ENCODE measurements at regions not wholly inside any gene's neighbourhood (a gene's known extent, or its start where the extent isn't known, plus 50 kb on each side); places are given as distances from the start of the nearest gene placed in this dataset.

DNA sequence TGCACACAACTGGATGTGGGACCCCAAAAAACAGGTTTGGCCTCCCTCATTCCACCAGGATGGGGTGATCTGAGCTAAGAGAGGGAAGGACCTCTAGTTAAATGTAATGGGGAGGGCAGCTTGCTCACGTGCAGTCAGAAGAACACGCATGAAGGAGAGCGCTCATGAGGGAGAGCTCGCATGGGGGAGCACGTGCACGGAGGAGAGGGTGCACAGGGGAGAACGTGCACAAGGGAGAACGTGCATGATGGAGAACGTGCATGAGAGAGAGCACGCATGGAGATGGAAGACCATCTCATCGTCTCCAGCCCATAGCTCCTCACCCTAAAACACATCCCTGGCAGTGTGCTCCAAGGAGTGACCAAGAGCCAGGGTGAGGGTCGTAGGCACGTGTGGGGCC is 141.2 kb downstream of the RBFOX3 start:
- DNase-seq: no peak

DNA sequence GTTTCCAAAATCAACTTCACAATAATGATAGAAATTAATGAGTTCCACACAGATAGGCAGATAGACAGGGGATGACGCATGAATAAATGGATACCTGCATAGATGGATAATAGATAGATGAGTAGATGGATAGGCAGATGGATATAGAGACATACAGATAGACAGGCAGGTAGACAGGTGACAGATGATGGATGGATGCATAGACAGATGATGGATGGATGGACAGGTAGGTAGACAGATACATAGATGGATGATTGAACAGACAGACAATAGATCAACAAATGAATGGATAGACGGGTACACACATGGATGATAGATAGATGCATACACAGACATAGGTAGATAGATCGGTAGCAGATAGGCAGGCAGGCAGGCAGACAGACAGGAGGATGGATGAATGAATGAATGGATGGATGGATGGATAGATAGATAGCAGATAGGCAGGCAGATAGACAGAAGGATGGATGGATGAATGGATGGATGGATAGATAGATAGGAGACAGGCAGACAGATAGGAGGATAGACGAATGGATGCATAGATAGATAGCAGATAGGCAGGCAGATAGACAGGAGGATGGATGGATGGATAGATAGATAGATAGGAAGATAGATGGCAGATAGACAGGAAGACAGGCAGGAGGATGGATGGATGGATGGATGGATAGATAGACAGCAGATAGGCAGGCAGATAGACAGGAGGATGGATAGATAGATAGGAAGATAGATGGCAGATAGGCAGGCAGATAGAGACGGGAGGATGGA is 142.5 kb downstream of the RBFOX3 start:
- DNase-seq: no peak

DNA sequence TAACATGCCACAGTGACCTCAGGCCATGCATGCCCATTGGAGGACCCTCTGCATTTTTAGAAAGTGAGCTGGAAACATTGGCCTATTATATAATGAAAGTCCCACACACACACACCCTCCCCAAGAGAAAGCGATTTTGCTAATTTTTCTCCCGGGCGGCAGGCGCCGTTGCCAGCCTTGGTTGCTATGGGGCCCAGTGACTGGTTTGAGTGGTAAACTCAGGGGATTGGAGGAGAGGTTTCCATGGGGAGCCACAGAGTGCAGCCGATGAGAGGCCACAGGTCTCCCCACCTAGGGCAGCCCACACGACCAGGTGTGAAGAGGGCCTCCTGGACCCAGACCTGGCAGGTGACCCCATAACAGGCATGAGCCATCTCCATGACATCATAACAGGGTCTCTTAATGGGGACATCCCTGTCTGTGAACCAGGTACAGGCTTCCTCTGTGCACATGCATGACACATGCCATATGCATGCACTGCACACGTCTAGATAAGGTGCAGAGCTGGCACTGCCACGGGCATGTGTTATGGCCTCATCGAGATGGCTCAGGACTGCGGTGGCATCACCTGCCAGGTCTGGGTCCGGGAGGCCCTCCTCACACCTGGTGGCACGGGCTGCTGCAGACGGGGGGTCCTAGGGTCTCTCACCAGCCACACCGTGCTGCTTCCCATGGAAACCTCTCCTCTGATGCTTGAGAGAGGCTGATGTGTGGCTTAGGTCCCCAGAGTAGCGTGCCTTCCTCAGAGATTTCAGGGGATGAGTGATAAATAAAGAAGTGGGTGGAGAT is 144.1 kb downstream of the RBFOX3 start:
- DNase-seq: no peak

DNA sequence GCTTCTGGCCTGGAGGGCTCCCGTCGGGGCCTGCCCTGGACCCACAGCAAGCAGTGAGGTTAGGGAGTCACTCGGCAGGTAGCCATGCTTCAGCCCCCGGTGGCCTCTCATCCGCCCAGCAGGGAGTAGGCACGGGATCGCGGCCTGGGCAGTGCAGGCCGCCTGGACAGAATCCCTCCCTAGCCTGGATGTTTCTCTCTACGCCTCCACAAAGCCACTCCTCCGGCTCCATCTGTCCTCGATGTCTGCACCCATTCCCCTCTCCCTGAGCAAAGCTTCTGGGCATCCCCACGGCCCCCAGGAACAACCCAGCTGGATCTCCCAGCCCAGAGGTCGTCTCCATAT is 145.2 kb downstream of the RBFOX3 start:
- DNase-seq: no peak

DNA sequence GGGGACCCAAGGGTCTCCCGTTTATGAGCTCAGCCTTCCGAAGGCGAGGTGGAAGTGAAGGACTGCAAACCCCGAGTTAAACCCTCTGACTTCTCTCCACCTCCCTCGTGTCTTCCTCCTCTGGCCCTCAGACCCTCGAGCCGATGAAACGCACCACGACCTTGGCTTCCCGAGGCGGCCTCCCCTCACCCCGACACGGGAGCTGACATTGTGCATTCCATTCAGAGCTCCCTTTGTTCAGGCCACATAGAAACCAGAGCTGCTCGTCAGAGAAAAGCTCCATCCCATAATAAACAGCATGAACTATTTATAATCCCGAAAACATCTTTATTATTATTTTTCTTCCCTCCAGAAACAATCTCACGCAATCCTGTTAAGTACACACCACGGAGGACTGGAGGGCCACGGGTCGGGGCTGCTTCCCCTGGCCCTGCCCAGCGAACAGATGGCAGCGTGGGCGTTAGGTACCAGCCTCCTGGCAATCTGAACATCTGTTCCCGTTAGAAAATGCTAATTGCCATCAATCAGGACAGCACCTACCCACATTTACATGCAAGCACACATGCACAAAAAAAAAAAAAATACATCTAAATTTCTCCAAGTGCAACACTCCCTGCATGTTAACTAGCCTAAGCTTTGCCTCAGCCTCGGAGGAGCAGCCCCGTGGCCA is 145.7 kb downstream of the RBFOX3 start:
- no peak for DNase-seq

DNA sequence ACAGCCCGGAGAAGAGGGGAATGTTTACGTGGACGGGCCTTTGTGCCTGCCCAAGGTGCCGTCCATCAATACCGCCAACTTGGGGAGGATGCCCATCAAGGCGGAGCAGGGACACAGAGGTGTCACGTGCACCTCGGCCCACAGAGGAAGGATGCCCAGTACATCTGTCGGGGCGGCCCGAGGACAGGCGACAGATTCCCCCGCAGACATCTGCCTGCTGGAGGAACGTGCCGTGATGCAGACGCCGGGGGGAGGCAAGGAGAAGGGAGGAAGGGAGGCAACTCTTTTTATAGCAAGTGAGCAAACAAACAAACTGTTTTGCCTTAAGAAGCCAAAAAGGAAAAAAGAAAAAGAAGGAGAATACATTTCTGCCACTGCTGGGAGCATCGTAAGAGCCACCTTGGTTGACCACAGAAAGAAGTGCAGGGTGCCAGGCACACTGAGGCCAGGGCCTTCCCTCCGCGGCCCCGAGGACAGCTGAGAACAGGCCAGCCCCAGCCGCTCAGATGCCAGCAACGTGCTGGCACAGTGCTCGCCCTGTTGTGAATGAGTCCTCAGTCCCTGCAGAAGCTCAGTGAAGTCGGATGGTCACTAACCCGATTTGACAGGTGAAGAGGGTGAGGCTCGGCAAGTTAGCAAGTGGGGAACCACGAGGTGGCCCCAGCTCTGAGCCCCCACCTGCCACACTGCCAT is 146.4 kb downstream of the RBFOX3 start:
- DNase-seq: no peak

DNA sequence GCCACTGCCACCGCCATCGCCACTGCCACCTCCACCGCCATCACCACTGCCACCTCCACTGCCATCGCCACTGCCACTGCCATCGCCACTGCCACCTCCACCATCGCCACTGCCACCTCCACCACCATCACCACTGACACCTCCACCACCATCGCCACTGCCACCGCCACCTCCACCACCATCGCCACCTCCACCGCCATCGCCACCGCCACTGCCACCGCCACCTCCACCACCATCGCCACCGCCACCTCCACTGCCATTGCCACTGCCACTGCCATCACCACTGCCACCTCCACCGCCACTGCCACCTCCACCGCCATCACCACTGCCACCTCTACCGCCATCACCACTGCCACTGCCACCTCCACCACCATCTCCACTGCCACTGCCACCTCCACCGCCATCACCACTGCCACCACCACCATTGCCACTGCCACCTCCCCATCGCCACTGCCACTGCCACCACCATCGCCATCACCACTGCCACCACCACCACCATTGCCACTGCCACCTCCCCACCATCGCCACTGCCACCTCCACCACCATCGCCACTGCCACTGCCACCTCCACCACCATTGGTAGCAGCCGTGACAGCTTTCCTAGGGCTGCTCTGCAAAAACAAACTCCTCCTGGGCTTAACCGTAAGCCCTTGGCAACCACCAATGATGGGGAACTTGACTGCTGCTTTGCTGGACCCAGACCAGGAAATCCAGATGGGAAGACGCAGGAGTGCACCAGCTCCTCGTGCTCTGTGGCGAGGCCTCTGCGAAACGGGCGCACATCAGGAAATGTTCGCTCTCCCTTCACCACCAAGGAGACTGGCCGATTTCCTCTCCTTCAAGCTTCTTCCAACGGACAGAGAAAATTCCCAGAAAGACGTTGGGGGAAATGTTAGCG is 147.2 kb downstream of the RBFOX3 start:
- DNase-seq: no peak

DNA sequence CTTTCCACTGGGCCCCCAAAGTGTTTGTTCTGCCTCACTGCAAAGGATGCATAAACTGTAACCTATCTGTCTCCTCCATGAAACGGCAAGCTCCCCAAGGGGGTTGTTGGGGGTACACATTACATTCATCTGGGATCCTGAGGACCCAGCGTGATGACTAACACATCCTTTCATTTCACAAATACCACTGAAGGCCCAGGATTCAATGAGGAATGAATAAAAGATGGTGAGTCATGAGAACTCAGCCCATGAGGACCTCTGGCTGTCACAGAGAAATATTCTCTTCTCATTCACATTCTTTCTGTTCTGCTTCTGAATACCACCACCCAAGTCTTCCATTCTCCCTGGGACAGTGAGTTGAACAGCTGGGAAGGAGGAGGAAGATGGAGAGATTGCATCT is 149.8 kb downstream of the RBFOX3 start:
- DNase-seq: no peak

DNA sequence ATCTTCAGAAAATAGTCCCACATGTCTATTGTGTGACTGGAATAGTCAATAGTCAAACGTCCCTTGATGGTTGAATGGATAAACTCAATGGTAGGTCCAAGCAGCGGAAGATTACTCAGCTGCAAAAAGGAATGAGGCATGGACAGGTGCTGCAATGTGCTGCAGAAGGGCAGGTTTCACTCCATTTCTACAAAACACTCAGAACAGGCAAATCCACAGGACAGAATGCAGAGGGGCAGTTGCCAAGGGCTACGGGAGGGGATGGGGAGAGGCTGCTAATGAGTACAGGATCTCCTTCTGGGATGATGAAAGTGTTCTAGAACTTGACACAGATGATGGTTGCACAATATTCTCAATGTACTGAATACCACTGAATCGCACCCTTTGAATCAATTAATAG is 151.0 kb downstream of the RBFOX3 start:
- DNase-seq: no peak

DNA sequence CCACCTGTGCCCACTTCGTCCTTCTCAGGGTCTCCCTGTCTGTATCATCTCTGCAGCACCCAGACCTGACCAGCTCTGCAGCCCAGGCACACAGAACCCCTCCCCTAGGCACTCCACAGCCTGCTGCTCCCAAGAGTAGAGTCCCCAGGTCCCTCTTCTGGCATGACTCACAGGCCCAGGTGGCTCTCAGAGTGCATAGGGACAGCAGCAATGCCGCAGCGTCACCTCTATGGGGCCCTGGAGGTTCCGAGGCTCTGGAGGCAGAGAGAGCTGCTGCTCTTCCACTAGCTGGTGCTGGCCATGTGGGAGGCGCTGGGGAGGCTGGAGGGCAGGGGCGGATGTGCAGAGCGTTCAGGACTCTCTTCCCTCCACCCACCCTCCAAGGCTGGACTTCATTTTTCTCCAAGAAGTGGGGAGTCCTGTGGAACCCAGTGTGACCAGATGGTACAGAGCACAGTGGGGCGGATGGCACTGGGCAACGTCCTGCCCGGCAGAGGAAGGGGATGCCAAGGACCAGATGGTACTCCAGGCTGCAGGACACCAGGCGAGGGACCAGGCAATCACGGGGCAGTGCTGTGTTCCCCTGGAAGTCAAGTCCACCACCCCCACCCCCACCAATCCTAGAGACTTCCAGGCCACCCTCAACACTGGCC is 151.7 kb downstream of the RBFOX3 start:
- DNase-seq: no peak

DNA sequence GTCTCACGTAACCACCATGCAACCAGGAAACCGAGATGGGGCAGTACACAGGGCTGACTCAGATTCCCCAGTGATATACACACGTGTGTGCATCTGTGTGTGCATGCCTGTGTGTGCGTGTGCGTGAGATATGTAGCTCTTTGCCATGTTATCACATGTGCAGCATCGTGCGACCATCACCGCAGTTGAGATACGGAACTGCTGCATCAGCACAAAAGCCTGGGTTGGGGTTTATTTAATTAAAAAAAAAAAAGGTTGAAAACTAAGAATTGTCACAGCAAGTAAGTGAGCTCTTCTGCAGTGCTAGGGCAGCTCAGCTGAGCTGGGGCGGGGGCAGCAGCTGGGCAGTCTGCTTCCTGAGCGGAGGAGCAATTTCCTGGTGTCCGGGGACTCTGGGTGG is 152.5 kb downstream of the RBFOX3 start:
- DNase-seq: no peak

DNA sequence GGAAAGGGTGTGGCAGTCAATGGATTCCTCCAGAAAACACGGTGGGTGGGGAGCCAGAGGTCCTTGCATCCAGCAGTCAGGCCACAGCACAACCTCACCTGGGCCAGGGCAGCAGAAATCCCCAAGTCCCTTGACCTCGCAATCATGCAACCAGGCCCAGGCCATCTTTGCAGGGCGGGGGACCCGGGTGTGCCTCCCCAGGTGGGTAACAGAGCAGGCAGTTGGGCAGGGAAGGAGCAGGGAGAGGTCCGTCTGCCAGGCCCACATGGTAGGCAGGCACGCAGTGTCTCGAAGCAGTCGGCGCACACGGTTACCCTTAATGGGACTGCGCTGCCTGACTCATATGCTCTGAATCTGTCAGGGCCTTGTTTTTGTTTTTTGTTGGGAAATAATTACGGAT is 153.0 kb downstream of the RBFOX3 start:
- no peak for DNase-seq

DNA sequence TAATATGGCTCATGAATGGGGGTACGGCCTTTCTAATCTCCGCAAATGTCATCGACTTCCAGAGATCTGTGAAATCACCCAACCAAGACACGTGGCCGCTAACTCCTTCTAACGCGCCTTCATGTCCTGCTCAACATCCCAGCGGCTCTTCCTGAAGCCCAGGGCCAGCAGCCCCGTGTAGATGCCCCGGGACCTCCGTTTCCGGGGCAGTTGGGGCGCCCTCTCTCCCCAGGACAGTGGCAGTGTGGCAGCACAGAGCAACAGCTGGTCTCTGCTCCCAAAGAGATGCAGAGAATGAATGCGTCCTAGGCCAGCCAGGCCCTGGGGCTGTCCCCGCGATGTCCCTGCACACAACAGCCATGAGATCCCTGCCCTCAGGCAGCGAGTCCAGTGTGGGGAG is 153.5 kb downstream of the RBFOX3 start:
- DNase-seq: no peak

DNA sequence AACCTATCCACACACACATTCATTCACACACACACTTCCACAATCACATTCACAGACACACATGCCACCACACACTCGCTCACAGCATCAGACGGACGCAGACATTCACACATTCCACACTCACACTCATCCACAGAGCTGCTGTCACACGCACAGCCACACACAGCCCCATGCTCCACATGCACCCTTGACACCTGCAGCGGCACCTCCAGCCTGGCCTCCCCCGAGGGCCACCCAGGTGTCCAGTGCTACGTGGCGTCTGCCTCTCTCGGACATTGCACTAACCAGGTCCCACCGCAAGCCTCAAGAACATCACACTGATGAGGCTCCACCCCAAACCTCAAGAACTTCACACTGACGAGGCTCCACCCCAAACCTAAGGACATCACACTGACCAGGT is 155.2 kb downstream of the RBFOX3 start:
- DNase-seq: no peak

DNA sequence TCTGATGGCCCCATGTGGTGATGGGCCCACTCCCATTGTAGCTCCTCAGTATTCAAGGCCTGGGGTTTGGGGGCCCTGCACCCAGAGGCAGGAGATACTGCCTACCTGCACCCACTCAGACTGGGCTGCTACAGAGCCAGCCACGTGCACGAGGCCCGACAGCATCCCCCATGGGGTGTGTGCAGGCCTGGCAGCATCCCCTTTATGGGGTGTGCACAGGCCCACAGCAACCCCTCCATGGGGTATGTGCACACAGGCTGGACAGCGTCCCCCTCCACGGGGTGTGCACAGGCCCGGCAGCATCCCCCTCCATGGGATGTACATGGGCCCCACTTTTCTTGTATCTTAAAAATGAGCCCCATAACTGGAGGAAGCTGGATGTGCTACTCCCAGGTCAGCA is 156.0 kb downstream of the RBFOX3 start:
- DNase-seq: no peak

DNA sequence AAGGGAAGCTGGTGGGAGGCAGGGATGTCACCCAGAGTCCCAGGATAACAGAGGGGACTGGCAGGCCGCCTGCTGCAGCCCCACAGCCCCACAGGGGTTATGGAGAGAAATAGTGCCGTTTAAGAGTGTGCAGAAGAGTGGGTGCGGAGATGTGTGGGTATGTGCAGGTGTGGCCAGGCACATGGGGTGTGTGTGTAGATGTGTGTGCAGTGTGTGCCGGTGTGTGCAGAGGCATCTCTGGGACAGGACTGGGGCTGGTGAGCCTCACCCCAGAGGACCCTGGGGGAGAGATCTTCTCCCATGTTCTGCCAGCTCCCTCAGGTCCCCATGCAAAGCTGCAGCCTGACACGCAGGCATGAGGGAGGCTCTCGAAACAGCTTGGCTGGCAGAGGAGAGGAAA is 157.4 kb downstream of the RBFOX3 start:
- no peak for DNase-seq

DNA sequence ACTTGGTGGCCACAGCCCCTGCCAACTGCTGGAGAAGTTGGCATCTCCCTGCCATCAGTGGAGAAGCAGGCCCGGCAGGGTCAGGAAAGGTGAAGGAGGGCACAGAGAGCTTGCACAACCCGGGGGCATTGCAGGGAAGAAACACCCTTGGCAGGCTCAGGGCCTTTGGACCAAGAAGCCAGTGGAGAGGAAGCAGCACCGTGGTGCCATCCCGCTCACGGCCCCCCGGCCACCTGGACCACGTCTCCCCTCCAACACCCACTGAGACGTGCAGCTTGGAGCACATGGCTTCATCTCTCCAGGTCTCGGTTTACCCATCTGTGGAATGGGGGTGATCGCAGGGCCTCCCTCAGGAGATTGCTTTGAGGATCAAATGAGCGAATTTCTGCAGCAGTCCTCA is 158.1 kb downstream of the RBFOX3 start:
- no peak for DNase-seq

DNA sequence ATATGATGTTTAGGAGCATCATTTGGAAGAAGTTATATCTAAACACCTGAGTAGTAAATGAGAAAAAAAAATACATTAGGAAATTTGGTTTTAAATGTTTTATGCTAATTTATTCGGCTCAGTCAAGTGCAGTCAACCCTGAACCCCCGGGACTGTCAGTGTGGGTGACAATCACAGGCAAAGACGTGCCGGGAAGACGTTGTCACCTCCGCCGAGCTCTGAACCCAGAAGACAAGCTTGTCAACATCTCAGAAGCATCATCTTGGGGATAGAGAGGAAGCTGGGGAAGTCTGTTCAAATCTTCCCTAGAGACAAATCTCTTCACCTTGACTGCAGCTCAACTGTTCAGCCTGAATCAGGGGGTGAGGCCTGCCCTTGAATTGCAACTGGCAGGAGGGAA is 159.7 kb downstream of the RBFOX3 start:
- DNase-seq: no peak

DNA sequence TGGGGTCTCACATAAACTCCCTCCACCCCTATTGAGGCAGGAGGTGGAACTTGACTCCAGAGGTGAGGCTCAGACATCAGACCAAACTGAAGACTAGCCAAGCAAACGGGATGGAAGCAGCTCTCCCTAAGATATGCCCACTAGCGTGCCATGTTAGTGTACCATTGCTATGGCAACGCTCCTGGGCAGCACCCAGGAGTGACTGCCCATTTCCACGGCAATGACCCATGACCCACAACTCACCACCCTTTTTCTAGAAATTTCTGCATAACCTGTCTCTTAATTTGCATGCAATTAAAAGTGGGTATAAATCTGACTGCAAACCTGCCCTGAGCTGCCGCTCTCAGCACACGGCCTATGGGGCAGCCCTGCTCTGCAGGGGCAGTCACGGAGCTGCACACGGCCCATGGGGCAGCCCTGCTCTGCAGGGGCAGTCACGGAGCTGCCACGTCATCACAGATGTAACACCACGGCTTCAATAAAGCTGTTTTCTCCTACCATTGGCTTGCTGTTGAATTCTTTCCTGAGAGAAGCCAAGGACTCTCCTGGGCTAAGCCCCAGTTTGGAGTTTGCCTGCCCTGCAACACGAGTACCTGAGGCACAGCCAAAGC is 164.3 kb downstream of the RBFOX3 start:
- no peak for DNase-seq

DNA sequence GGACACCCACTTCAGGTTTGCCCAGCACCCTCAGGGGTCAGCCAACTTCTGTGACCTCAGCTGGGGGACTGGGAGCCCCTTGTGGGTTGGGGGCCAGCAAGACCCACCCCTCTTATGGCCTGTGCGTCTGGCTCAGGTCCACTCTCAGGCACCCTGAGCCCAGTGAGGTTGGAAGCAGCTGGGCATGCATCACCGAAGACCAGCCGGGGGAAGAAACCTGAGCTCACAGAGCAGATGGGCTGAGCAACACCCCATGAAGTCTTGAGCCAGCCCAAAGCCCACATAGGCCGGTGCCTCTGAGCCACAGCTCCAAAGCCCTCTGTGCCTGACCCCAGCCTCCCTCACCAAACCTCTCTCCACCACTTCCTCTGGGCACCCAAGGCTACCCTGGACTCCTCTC is 166.7 kb downstream of the RBFOX3 start:
- DNase-seq: no peak

DNA sequence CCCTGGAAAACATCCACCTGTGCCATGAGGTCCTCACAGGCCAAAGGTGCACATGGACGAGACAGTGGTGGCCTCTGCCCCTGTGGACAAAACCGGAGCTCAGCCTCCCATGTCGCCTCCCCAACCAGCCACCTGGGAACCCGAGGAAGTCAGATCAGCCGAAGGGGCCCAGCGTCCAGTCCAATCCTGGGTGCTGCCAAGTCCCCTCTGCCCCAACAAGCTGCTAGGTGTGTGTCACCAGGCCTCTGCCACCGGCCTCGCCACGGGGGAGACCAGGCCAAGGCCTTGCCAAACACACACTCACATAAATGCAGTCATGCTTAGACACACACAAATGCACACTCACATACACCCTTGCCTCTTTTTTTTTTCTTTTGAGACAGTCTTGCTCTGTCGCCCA is 167.8 kb downstream of the RBFOX3 start:
- no peak for DNase-seq
